ENCODE measurements at regions not wholly inside any gene's neighbourhood (a gene's known extent, or its start where the extent isn't known, plus 50 kb on each side); places are given as distances from the start of the nearest gene placed in this dataset.

DNA sequence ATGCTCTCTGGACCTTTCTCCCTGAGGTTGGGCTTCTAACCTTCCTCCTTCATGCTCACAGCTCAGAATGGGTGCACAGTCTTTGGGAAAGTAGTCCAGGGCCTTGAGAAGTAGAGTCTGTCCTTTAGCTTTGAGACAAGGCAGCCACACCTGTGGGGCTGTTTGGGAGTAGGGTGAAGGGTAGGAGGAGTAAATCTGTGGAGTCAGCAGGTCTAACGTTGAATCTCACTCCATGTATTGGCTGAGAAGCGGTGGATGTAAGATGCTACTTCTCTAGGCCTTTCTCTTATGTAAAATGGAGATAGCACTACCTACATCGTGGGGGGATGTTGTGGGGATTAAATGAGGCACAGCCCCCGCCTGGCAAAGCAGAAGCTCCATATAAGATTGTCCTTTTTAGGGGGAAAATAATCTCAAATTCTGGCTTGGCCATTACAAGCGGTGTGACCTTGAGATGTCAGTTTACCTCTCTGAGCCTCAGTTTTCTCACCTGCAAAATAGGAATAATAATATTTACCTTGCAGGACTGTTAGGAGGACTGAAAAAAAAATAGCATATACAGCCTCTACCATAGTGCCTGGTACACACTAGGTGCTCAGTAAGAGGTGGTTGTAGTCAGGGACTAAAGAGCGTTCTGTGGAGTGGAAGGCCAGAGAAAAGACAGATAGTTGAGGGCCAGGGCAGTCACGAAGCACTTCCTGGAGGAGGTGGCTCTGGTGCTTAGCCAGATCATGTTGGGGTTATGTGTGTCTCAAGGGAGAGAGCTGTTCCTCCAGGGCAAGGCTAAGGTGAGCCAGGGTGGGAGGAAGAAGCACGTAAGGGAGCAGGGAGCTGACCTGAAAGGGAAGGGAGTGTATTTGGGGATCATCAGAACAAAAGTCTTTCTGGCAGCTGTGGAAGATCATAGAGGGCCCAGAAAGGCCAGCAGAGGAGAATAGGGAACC is 82.8 kb upstream of the MRPS22 start:
- Histone ChIP-seq H3K9me3 (no peaks in the 10 kb centered on the region), H3K36me3 (no peaks in the 10 kb centered on the region), H3K27me3 (no peaks in the 10 kb centered on the region), H3K4me1 (no peaks in the 10 kb centered on the region), H3K27ac (no peak overlapping the region), H3K4me3 (no peak overlapping the region)
- intact Hi-C loops (cut with DNase I; ENCODE audit: low total_unique reads), result no loop called here
- TF ChIP-seq, protein P1, sequence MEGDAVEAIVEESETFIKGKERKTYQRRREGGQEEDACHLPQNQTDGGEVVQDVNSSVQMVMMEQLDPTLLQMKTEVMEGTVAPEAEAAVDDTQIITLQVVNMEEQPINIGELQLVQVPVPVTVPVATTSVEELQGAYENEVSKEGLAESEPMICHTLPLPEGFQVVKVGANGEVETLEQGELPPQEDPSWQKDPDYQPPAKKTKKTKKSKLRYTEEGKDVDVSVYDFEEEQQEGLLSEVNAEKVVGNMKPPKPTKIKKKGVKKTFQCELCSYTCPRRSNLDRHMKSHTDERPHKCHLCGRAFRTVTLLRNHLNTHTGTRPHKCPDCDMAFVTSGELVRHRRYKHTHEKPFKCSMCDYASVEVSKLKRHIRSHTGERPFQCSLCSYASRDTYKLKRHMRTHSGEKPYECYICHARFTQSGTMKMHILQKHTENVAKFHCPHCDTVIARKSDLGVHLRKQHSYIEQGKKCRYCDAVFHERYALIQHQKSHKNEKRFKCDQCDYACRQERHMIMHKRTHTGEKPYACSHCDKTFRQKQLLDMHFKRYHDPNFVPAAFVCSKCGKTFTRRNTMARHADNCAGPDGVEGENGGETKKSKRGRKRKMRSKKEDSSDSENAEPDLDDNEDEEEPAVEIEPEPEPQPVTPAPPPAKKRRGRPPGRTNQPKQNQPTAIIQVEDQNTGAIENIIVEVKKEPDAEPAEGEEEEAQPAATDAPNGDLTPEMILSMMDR (IDR thresholded peaks at IDR 0.05), result no peak
- TF ChIP-seq POLR2AphosphoS5 (IDR thresholded peaks at IDR 0.05) (no peak), POLR2A (IDR thresholded peaks at IDR 0.05) (no peak), EP300 (IDR thresholded peaks at IDR 0.05; ENCODE audit: low read depth) (no peak)
- DNase-seq, result no peak
- in situ Hi-C loops (cut with MboI; ENCODE audit: low pct_ligation_motif_present in 1 of 4, low pct_unique_long_range_greater_than_20kb in 1 of 4, low sequenced_read_pairs in 3 of 4), result no loop called here
- WGBS, 2 donors (ENCODE audit: low coverage in 1 of 2), result 63 to 78% methylated on average over 7 to 8 of the region's 8 CpGs

DNA sequence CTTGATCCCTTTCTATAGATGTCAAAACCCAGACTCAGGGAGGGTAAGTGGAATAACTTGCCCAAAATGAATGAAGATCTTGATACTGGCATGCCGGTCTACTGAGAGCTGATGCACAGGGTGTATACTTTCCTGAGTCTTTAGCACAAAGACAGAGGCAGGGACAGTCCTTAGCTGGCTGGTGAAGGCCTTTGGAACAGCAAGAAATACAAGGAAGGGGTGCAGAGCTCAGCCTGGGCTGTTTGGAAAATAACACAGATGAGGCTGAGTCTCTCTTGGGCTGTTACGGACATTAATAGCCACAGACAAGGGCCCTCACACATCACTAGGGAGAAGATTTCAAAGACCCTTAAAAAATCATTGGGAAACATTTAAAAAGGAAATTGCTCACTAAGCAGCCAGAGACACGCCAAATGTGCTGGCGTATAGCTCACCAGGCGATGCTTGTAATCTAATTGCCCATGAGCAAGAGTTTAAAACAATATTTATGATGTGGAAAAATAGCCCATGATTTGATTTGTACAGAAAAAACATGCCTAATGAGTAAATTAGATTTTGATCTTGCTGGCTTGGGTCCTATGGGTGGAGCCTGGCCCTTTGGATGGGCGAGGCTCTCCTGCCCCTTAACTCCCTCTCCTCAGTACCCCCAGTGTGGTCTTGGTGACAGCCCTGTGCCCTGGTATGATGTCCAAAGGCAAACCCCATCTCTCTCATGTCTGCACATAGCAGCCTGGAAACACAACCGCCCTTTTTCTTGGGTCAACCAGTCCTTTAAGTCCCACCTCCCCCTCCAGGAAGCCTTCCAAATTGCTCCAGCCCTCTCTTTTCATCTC is 81.8 kb upstream of the MRPS22 start:
- Histone ChIP-seq H3K4me3 (no peak overlapping the region), H3K36me3 (no peaks in the 10 kb centered on the region), H3K9me3 (no peaks in the 10 kb centered on the region), H3K4me1 (no peaks in the 10 kb centered on the region), H3K27ac (no peak overlapping the region), H3K27me3 (no peaks in the 10 kb centered on the region)
- TF ChIP-seq POLR2AphosphoS5 (IDR thresholded peaks at IDR 0.05) (no peak), EP300 (IDR thresholded peaks at IDR 0.05; ENCODE audit: low read depth) (no peak), POLR2A (IDR thresholded peaks at IDR 0.05) (no peak)
- TF ChIP-seq, protein P1 (IDR thresholded peaks at IDR 0.05), result no peak
- intact Hi-C loops (cut with DNase I; ENCODE audit: low total_unique reads), result no loop called here
- no peak for DNase-seq
- 82 to 85% methylated on average over 5 to 7 of the region's 7 CpGs for WGBS, 2 donors (ENCODE audit: low coverage in 1 of 2)
- in situ Hi-C loops (cut with MboI; ENCODE audit: low pct_ligation_motif_present in 1 of 4, low pct_unique_long_range_greater_than_20kb in 1 of 4, low sequenced_read_pairs in 3 of 4), result no loop called here

DNA sequence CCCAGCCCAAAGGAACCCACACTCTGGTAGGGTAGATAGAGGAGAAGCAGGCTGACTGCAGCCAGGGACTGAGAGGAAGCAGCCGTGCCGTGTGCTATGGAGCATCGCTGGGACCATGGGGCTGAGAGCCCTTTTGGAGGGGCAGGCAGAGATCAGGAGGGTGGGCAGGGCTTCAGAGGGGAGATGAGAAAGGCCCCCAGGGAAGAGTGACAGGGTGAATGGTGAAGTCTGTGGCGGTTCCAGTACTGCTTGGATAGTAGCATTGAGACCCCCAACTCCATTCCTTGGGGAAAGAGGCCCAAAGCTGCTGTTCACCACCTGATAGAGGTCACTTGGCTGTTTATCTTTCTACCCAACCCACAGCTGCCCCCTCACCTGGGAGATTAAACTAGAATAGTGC is 80.0 kb upstream of the MRPS22 start:
- no peak for TF ChIP-seq POLR2AphosphoS5 (IDR thresholded peaks at IDR 0.05)
- no peak for TF ChIP-seq EP300 (IDR thresholded peaks at IDR 0.05; ENCODE audit: low read depth)
- TF ChIP-seq, protein P1 (IDR thresholded peaks at IDR 0.05), result no peak
- TF ChIP-seq POLR2A (IDR thresholded peaks at IDR 0.05), result no peak
- H3K27ac ChIP-seq, result no peak overlapping the region
- no peaks in the 10 kb centered on the region for H3K9me3 ChIP-seq
- no peaks in the 10 kb centered on the region for H3K27me3 ChIP-seq
- H3K36me3 ChIP-seq, result no peaks in the 10 kb centered on the region
- no peaks in the 10 kb centered on the region for H3K4me1 ChIP-seq
- WGBS, 2 donors (ENCODE audit: low coverage in 1 of 2), result 86 to 90% methylated on average over 1 to 4 of the region's 4 CpGs
- intact Hi-C loops (cut with DNase I; ENCODE audit: low total_unique reads), result no loop called here
- no peak for DNase-seq
- no peak overlapping the region for H3K4me3 ChIP-seq
- in situ Hi-C loops (cut with MboI; ENCODE audit: low pct_ligation_motif_present in 1 of 4, low pct_unique_long_range_greater_than_20kb in 1 of 4, low sequenced_read_pairs in 3 of 4), result no loop called here

DNA sequence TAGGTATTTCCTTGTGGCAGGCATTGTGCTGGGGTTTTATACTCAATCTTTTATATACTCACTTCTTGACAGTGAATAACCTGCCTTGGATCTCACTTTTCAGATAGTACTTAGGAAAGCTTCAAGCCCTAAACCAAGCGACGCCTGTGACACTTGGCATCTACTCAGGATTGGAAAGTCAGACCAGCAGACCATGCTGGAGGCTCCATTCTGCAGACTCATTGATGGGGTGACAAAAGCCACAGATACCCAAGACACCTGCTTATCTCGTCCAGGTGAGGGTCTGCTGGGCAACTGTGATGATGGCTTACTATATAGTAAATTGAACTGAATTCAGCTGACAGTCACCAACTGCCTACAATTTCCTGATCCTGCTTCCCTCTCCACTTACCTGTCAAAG is 79.4 kb upstream of the MRPS22 start:
- no peak for DNase-seq
- 96% methylated on average over 3 of the region's 3 CpGs; no CpG with 5 or more reads in 1 of the 2 donors for WGBS, 2 donors (ENCODE audit: low coverage in 1 of 2)
- no peaks in the 10 kb centered on the region for H3K27me3 ChIP-seq
- H3K27ac ChIP-seq, result no peak overlapping the region
- intact Hi-C loops (cut with DNase I; ENCODE audit: low total_unique reads) (no loop called here), in situ Hi-C loops (cut with MboI; ENCODE audit: low pct_ligation_motif_present in 1 of 4, low pct_unique_long_range_greater_than_20kb in 1 of 4, low sequenced_read_pairs in 3 of 4) (no loop called here)
- H3K36me3 ChIP-seq, result no peaks in the 10 kb centered on the region
- no peaks in the 10 kb centered on the region for H3K4me1 ChIP-seq
- no peak overlapping the region for H3K4me3 ChIP-seq
- TF ChIP-seq, protein P1 (IDR thresholded peaks at IDR 0.05), result no peak
- no peak for TF ChIP-seq POLR2A (IDR thresholded peaks at IDR 0.05)
- TF ChIP-seq EP300 (IDR thresholded peaks at IDR 0.05; ENCODE audit: low read depth), result no peak
- no peak for TF ChIP-seq POLR2AphosphoS5 (IDR thresholded peaks at IDR 0.05)
- H3K9me3 ChIP-seq, result no peaks in the 10 kb centered on the region
